Endothelial cell (in vitro differentiated cells): ENCODE measurements at regions not wholly inside any gene's neighbourhood (a gene's known extent, or its start where the extent isn't known, plus 50 kb on each side); places are given as distances from the start of the nearest gene placed in this dataset.

Source experiments
- DNase-seq: peaks from one replicate; pipeline ENCODE4 v3.0.0; 2021; ENCODE audit warnings: low spot score
- H3K27ac Mint-ChIP-seq: one replicate; pipeline ENCODE4 v1.8.0; 2021; ENCODE audit warnings: mixed read lengths, inconsistent platforms; ENCODE audit not compliant: unreplicated experiment
- H3K27me3 Mint-ChIP-seq: one replicate; pipeline ENCODE4 v1.8.0; 2021; ENCODE audit warnings: mild to moderate bottlenecking, moderate library complexity, mixed read lengths, inconsistent platforms; ENCODE audit not compliant: unreplicated experiment
- H3K36me3 Mint-ChIP-seq: one replicate; pipeline ENCODE4 v1.8.0; 2021; ENCODE audit warnings: mild to moderate bottlenecking, low read depth, mixed read lengths, inconsistent platforms; ENCODE audit not compliant: unreplicated experiment
- H3K4me1 Mint-ChIP-seq: one replicate; pipeline ENCODE4 v1.8.0; 2021; ENCODE audit warnings: mild to moderate bottlenecking, mixed read lengths, inconsistent platforms; ENCODE audit not compliant: unreplicated experiment
- H3K4me3 Mint-ChIP-seq: one replicate; pipeline ENCODE4 v1.8.0; 2021; ENCODE audit warnings: mild to moderate bottlenecking, mixed read lengths, inconsistent platforms; ENCODE audit not compliant: unreplicated experiment
- H3K9me3 Mint-ChIP-seq: one replicate; pipeline ENCODE4 v1.8.0; 2021; ENCODE audit warnings: mixed read lengths, inconsistent platforms; ENCODE audit not compliant: unreplicated experiment
- CTCF ChIP-seq: fragments of 200-600 bp; sonication (generic); IDR thresholded peaks from one replicate; pipeline ENCODE4 v1.5.0; 2021; ENCODE audit warnings: antibody characterized with exemption; ENCODE audit not compliant: unreplicated experiment

- Mint-ChIP-seq H3K9me3 (no peaks in the 10 kb centered on the region), H3K4me1 (no peaks in the 10 kb centered on the region), H3K4me3 (no peak overlapping the region), H3K36me3 (no peaks in the 10 kb centered on the region), H3K27ac (no peak overlapping the region), H3K27me3 (no peaks in the 10 kb centered on the region)
- TF ChIP-seq CTCF = no peak
- DNase-seq = no peak
Observed at GRCh38 chr3:31420311-31420710, 112.4 kb upstream of the STT3B start.

DNA sequence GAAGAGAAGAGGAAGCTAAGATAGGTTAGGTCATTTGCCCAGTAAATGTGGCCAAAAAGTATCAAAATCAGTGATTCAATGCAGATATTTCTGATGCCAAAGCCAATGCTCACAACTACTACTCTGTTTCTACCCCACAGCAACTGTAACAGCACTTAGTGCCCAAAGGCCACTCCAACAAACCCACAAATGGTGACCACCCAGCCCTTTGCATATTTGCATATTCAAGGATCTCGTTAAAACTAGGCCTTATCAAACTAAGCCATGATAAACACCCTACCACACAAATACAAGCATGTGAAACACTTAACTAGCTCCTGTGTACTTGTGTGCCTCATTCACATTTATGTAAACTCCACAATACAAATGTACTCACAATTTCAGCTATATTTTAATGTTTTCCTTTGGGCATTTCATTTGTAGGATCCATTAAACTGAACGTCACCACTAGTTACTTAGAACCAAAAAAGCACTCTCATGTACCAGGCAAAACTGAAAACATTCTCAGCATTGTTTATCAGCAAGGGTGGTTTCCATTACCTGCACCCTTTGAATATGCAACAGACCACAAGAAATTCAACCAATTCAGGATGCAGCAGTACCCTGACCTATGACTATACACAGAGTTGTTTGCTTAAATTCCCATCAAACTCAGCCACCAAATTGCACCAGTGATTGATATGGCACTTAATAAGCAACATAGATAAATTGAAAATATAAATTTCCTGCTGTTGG is 111.2 kb upstream of the STT3B start:
- DNase-seq = no peak
- Mint-ChIP-seq H3K36me3 (no peaks in the 10 kb centered on the region), H3K9me3 (no peaks in the 10 kb centered on the region), H3K4me3 (no peak overlapping the region), H3K27me3 (no peaks in the 10 kb centered on the region), H3K4me1 (no peaks in the 10 kb centered on the region), H3K27ac (no peak overlapping the region)
- TF ChIP-seq CTCF = no peak

DNA sequence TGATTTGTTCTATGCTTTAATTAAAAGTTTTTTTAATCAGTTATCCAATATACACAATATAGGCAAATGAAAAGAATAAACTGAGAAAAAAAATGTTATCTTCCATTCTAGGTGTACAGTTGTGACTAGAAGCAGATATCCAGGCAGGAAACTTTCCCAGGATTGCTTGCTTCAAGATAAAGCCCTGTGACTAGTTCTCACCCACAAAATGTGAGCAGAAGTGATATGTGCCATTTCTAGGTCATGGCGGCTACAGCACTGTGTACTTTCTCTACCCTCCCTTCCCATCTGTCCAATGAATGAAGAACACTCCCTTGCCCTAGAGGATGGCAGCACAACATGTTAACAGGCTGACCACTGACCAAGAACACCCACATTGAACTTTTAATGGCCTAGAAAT is 110.5 kb upstream of the STT3B start:
- Mint-ChIP-seq H3K9me3 (no peaks in the 10 kb centered on the region), H3K36me3 (no peaks in the 10 kb centered on the region), H3K4me1 (no peaks in the 10 kb centered on the region)

DNA sequence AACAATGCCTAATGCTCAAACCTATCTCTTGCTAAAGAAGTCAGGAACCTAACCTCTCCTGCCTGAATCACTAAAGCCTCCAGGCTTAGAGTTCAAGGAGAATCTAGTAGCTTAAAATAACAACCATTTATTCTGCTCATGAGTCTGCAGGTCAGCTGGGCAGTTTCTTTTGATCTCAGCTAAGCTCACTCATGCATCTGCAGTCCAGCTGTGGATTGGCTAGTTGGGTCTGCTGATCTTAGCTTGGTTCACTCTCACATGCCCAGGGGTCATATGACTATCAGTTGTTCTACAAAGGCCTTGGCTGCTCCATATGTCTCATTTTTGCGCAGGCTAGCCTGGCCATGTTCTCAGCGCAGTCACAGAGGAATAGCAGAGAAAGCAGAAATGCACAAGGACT is 109.2 kb upstream of the STT3B start:
- no peak for TF ChIP-seq CTCF
- Mint-ChIP-seq H3K4me3 (no peak overlapping the region), H3K4me1 (no peaks in the 10 kb centered on the region), H3K27me3 (no peaks in the 10 kb centered on the region), H3K36me3 (no peaks in the 10 kb centered on the region), H3K9me3 (no peaks in the 10 kb centered on the region), H3K27ac (no peak overlapping the region)
- DNase-seq = no peak

More for the DNA sequence above, 110.5 kb upstream of the STT3B start:
- no peak overlapping the region for H3K4me3 Mint-ChIP-seq
- no peak for TF ChIP-seq CTCF
- no peaks in the 10 kb centered on the region for H3K27me3 Mint-ChIP-seq
- no peak overlapping the region for H3K27ac Mint-ChIP-seq
- no peak for DNase-seq

GRCh38 chr3:31425401-31425800 is 107.3 kb upstream of the STT3B start:
- Mint-ChIP-seq H3K9me3 (no peaks in the 10 kb centered on the region), H3K36me3 (no peaks in the 10 kb centered on the region), H3K4me1 (no peaks in the 10 kb centered on the region), H3K27me3 (no peaks in the 10 kb centered on the region), H3K4me3 (no peak overlapping the region), H3K27ac (no peak overlapping the region)
- DNase-seq = no peak
- no peak for TF ChIP-seq CTCF
